SK-N-MC (cell line): ENCODE measurements at regions not wholly inside any gene's neighbourhood (a gene's known extent, or its start where the extent isn't known, plus 50 kb on each side); places are given as distances from the start of the nearest gene placed in this dataset.

Source experiments
- DNase-seq: peaks from one replicate; pipeline ENCODE4 v3.0.0-alpha.2; 2011; ENCODE audit warnings: low read depth, low spot score
- H3K27ac ChIP-seq: fragments of 200-600 bp; sonication (generic); 2 replicates; pipeline ENCODE4 v1.5.1; 2016; ENCODE audit warnings: mixed run types
- H3K36me3 ChIP-seq: fragments of 200-600 bp; sonication (generic); 2 replicates; pipeline ENCODE4 v1.6.1; 2017; ENCODE audit warnings: antibody characterized with exemption, low read length, mixed read lengths; ENCODE audit not compliant: insufficient read depth
- H3K4me3 ChIP-seq: fragments of 200-600 bp; sonication (generic); 2 replicates; pipeline ENCODE4 v1.5.1; 2016
- H3K9ac ChIP-seq: fragments of 200-600 bp; sonication (generic); 2 replicates; pipeline ENCODE4 v1.8.0; 2017; ENCODE audit warnings: mixed run types, mixed read lengths; ENCODE audit not compliant: insufficient read length
- H3K9me3 ChIP-seq: fragments of 200-600 bp; sonication (generic); 2 replicates; pipeline ENCODE4 v1.6.1; 2017; ENCODE audit warnings: low read depth, mild to moderate bottlenecking, antibody characterized with exemption, low read length, moderate library complexity, mixed read lengths
- EZH2 ChIP-seq: fragments of 200-600 bp; sonication (generic); IDR thresholded peaks from one replicate; pipeline ENCODE4 v1.6.1; 2017; ENCODE audit warnings: antibody characterized with exemption
- FOXP2 ChIP-seq: optimal IDR thresholded peaks from 2 replicates; pipeline ENCODE3; 2011; ENCODE audit warnings: mild to moderate bottlenecking, moderate library complexity; ENCODE audit not compliant: insufficient read depth; ENCODE audit errors: extremely low read length, control extremely low read depth
- POLR2AphosphoS5 ChIP-seq: IDR thresholded peaks from 2 replicates; pipeline ENCODE4 v1.6.1; 2012; ENCODE audit warnings: mild to moderate bottlenecking, low read depth, low read length, borderline replicate concordance

- TF ChIP-seq POLR2AphosphoS5 = no peak
- no peak for TF ChIP-seq FOXP2
- TF ChIP-seq EZH2 = no peak
- no peak overlapping the region for H3K4me3 ChIP-seq
- no peaks in the 10 kb centered on the region for H3K9me3 ChIP-seq
- DNase-seq = no peak
- H3K9ac ChIP-seq = no peak overlapping the region
- H3K27ac ChIP-seq = no peak overlapping the region
- H3K36me3 ChIP-seq = no peaks in the 10 kb centered on the region
Measured at GRCh38 chr4:4740071-4740470, 119.4 kb upstream of the MSX1 start.

- Histone ChIP-seq H3K9ac (no peak overlapping the region), H3K27ac (no peak overlapping the region), H3K36me3 (no peaks in the 10 kb centered on the region), H3K9me3 (no peaks in the 10 kb centered on the region), H3K4me3 (peak overlapping the region; percentile 25)
- TF ChIP-seq POLR2AphosphoS5 (no peak), FOXP2 (no peak), EZH2 (no peak)
- DNase-seq = no peak
Measured at GRCh38 chr4:4735870-4736269, 123.6 kb upstream of the MSX1 start.

GRCh38 chr4:4735136-4735750 is 124.2 kb upstream of the MSX1 start:
- Histone ChIP-seq H3K4me3 (peak overlapping the region; percentile 36), H3K27ac (no peak overlapping the region), H3K9me3 (no peaks in the 10 kb centered on the region), H3K36me3 (no peaks in the 10 kb centered on the region), H3K9ac (no peak overlapping the region)
- TF ChIP-seq POLR2AphosphoS5 (peak; percentile 45; the same call in 1 of the 2 replicates), FOXP2 (no peak)
- DNase-seq = peak; percentile 86

GRCh38 chr4:4734425-4734824 is 125.0 kb upstream of the MSX1 start:
- DNase-seq = no peak
- Histone ChIP-seq H3K9me3 (no peaks in the 10 kb centered on the region), H3K9ac (no peak overlapping the region), H3K4me3 (no peak overlapping the region), H3K27ac (no peak overlapping the region), H3K36me3 (no peaks in the 10 kb centered on the region)
- TF ChIP-seq POLR2AphosphoS5 (no peak), FOXP2 (no peak), EZH2 (no peak)

GRCh38 chr4:4733663-4734062 is 125.8 kb upstream of the MSX1 start:
- H3K27ac ChIP-seq = no peak overlapping the region
- no peak for DNase-seq
- no peaks in the 10 kb centered on the region for H3K9me3 ChIP-seq
- TF ChIP-seq FOXP2 = no peak
- H3K4me3 ChIP-seq = no peak overlapping the region
- no peaks in the 10 kb centered on the region for H3K36me3 ChIP-seq
- H3K9ac ChIP-seq = no peak overlapping the region

- no peak overlapping the region for H3K27ac ChIP-seq
- DNase-seq = no peak
- no peak overlapping the region for H3K4me3 ChIP-seq
- TF ChIP-seq POLR2AphosphoS5 (no peak), FOXP2 (no peak), EZH2 (no peak)
- no peaks in the 10 kb centered on the region for H3K36me3 ChIP-seq
- H3K9me3 ChIP-seq = peaks cover 4% of the 10 kb centered on the region; the same call in 1 of the 2 replicates
- H3K9ac ChIP-seq = no peak overlapping the region
Measured at GRCh38 chr4:4730249-4730648, 129.2 kb upstream of the MSX1 start.

- peaks cover 4% of the 10 kb centered on the region; the same call in 1 of the 2 replicates for H3K9me3 ChIP-seq
- TF ChIP-seq FOXP2 (no peak), EZH2 (no peak), POLR2AphosphoS5 (no peak)
- H3K36me3 ChIP-seq = no peaks in the 10 kb centered on the region
- H3K27ac ChIP-seq = no peak overlapping the region
- H3K9ac ChIP-seq = no peak overlapping the region
- no peak for DNase-seq
- no peak overlapping the region for H3K4me3 ChIP-seq
Measured at GRCh38 chr4:4729206-4729605, 130.3 kb upstream of the MSX1 start.

- Histone ChIP-seq H3K9ac (no peak overlapping the region), H3K9me3 (peaks cover 4% of the 10 kb centered on the region; the same call in 1 of the 2 replicates), H3K4me3 (no peak overlapping the region), H3K27ac (no peak overlapping the region), H3K36me3 (no peaks in the 10 kb centered on the region)
- no peak for DNase-seq
- TF ChIP-seq FOXP2 (no peak), POLR2AphosphoS5 (no peak), EZH2 (no peak)
Measured at GRCh38 chr4:4727536-4727935, 131.9 kb upstream of the MSX1 start.

GRCh38 chr4:4726051-4726450 is 133.4 kb upstream of the MSX1 start:
- no peak for DNase-seq
- Histone ChIP-seq H3K9me3 (peaks cover 4% of the 10 kb centered on the region; the same call in 1 of the 2 replicates), H3K9ac (no peak overlapping the region), H3K4me3 (no peak overlapping the region), H3K36me3 (no peaks in the 10 kb centered on the region), H3K27ac (no peak overlapping the region)
- TF ChIP-seq FOXP2 (no peak), EZH2 (no peak), POLR2AphosphoS5 (no peak)
